Endothelial cell of umbilical vein (primary cell): ENCODE measurements at regions not wholly inside any gene's neighbourhood (a gene's known extent, or its start where the extent isn't known, plus 50 kb on each side); places are given as distances from the start of the nearest gene placed in this dataset.

Source experiments
- BruUV-seq: library from RNA; stranded (reverse); fragments of 400-500 nt; replicated peaks from 2 replicates; lab custom pipeline; 2021; lab: Mats Ljungman, UMichigan
- CTCF ChIA-PET: fragments of 300-600, 350-600 bp; sonication (Branson Sonifier 250); formaldehyde crosslinking; loops from one replicate; lab custom pipeline; 2021; ENCODE audit warnings: antibody characterized with exemption, inconsistent platforms; lab: Charles Lee
- POLR2A ChIA-PET: fragments of 300-600, 350-600 bp; sonication (Branson Sonifier 250); formaldehyde crosslinking; loops from one replicate; lab custom pipeline; 2021; ENCODE audit warnings: antibody characterized with exemption, inconsistent platforms; lab: Charles Lee
- DNase-seq: peaks from one replicate; pipeline ENCODE4 v3.0.0-alpha.2; 2011; ENCODE audit warnings: low read depth, low spot score
- FAIRE-seq: peaks from 2 replicates; lab custom pipeline; 2011; peaks lifted over from hg19 to GRCh38; lab: Jason Lieb, UNC
- H2AFZ ChIP-seq: 2 replicates; pipeline ENCODE4 v1.6.0; 2012; ENCODE audit warnings: low read depth, low read length, control low read depth, inconsistent platforms
- H3K27ac ChIP-seq: 2 replicates; pipeline ENCODE4 v1.5.1; 2011; ENCODE audit warnings: low read depth, mild to moderate bottlenecking, control low read depth, low read length, moderate library complexity; ENCODE audit not compliant: insufficient read depth
- H3K27me3 ChIP-seq, 2 experiments: 2 replicates each; pipeline versions ENCODE4 v1.6.0 to v1.6.1; 2011; ENCODE audit warnings: low read length in 2 of 2, mixed read lengths in 1 of 2; ENCODE audit not compliant: control insufficient read depth in 2 of 2, insufficient read depth in 2 of 2
- H3K36me3 ChIP-seq, 2 experiments: 2 replicates in 1 of 2; 3 replicates in 1 of 2; pipeline ENCODE4 v1.5.1; 2011; ENCODE audit warnings: low read length in 2 of 2, mild to moderate bottlenecking in 1 of 2, moderate library complexity in 1 of 2; ENCODE audit not compliant: control insufficient read depth in 2 of 2, insufficient read depth in 2 of 2; ENCODE audit errors: extremely low read depth in 1 of 2
- H3K4me1 ChIP-seq: 3 replicates; pipeline ENCODE4 v1.5.1; 2011; ENCODE audit warnings: mild to moderate bottlenecking, low read length; ENCODE audit not compliant: control insufficient read depth, insufficient read depth; ENCODE audit errors: extremely low read depth
- H3K4me2 ChIP-seq: 2 replicates; pipeline ENCODE4 v1.6.1; 2011; ENCODE audit warnings: low read length, control low read depth, mixed read lengths; ENCODE audit not compliant: insufficient read depth
- H3K4me3 ChIP-seq, 3 experiments: fragments of 200-600 bp in 1 of 3; sonication (generic), shearing (Covaris generic) in 1 of 3; replicated peaks in 1 of 3; 2 replicates each; pipeline ENCODE4 v1.5.1; 2011 to 2016; ENCODE audit warnings: control low read depth in 3 of 3, low read length in 3 of 3, mild to moderate bottlenecking in 2 of 3, inconsistent platforms in 1 of 3, low read depth in 1 of 3, moderate library complexity in 1 of 3; ENCODE audit not compliant: insufficient read depth in 1 of 3
- H3K79me2 ChIP-seq: 2 replicates; pipeline ENCODE4 v1.6.0; 2012; ENCODE audit warnings: low read length, inconsistent platforms; ENCODE audit not compliant: control insufficient read depth, insufficient read depth
- H3K9ac ChIP-seq: replicated peaks from 2 replicates; pipeline ENCODE3; 2011; ENCODE audit warnings: low read length, control low read depth; ENCODE audit not compliant: insufficient read depth; ENCODE audit errors: extremely low read depth
- H3K9me1 ChIP-seq: replicated peaks from 3 replicates; pipeline ENCODE4 v1.6.0; 2011; ENCODE audit warnings: mild to moderate bottlenecking, low read length; ENCODE audit not compliant: control insufficient read depth, insufficient read depth; ENCODE audit errors: extremely low read depth
- H3K9me3 ChIP-seq: replicated peaks from 2 replicates; pipeline ENCODE4 v1.5.1; 2012; ENCODE audit warnings: low read length, inconsistent platforms; ENCODE audit not compliant: control insufficient read depth, insufficient read depth
- H4K20me1 ChIP-seq: replicated peaks from 2 replicates; pipeline ENCODE3; 2011; ENCODE audit warnings: mild to moderate bottlenecking, low read length; ENCODE audit not compliant: control insufficient read depth, insufficient read depth; ENCODE audit errors: extremely low read depth
- CTCF ChIP-seq, 2 donors: IDR thresholded peaks; 1 replicate in 1 of 2; 2 replicates in 1 of 2; pipeline ENCODE4 v1.5.1; 2011; ENCODE audit warnings: low read length in 2 of 2, mild to moderate bottlenecking in 2 of 2, moderate library complexity in 2 of 2, control low read depth in 1 of 2, inconsistent platforms in 1 of 2, low read depth in 1 of 2; ENCODE audit not compliant: insufficient read depth in 1 of 2; ENCODE audit errors: extremely low read depth in 1 of 2
- EZH2 ChIP-seq: IDR thresholded peaks from 2 replicates; pipeline ENCODE4 v1.6.1; 2012; ENCODE audit warnings: borderline replicate concordance, low read depth, mild to moderate bottlenecking, moderate library complexity, low read length, inconsistent platforms; ENCODE audit not compliant: severe bottlenecking
- FOS ChIP-seq: IDR thresholded peaks from 2 replicates; pipeline ENCODE4 v1.6.1; 2011; ENCODE audit warnings: mild to moderate bottlenecking, low read length, moderate library complexity, borderline replicate concordance; ENCODE audit not compliant: insufficient read depth
- GATA2 ChIP-seq: IDR thresholded peaks from 2 replicates; pipeline ENCODE4 v1.7.0; 2011; ENCODE audit warnings: low read depth, mild to moderate bottlenecking, moderate library complexity, mixed read lengths, low read length; ENCODE audit not compliant: insufficient read length, insufficient read depth
- JUN ChIP-seq: IDR thresholded peaks from 2 replicates; pipeline ENCODE4 v1.6.1; 2011; ENCODE audit warnings: borderline replicate concordance, low read depth; ENCODE audit not compliant: insufficient read length, insufficient read depth
- MAX ChIP-seq: IDR thresholded peaks from 2 replicates; pipeline ENCODE4 v1.6.1; 2011; ENCODE audit not compliant: insufficient read depth, insufficient read length
- MYC ChIP-seq: IDR thresholded peaks from one replicate; pipeline ENCODE4 v1.6.1; 2011; ENCODE audit warnings: mild to moderate bottlenecking, low read depth, low read length
- POLR2A ChIP-seq: IDR thresholded peaks from 2 replicates; pipeline ENCODE4 v1.6.1; 2012; ENCODE audit warnings: low read depth, mild to moderate bottlenecking, control low read depth, low read length
- POLR2AphosphoS5 ChIP-seq: IDR thresholded peaks from 2 replicates; pipeline ENCODE4 v1.6.1; 2012; ENCODE audit warnings: low read depth, mild to moderate bottlenecking, control low read depth, low read length, moderate library complexity; ENCODE audit not compliant: insufficient read depth
- dilution Hi-C: fragments of 300-500 bp; cut with MboI; formaldehyde crosslinking; loops from one replicate; pipeline ENCODE4 v1.15.0; 2019; ENCODE audit warnings: low sequenced_read_pairs; ENCODE audit not compliant: extremely low pct_ligation_motif_present
- intact Hi-C: fragments of 100-400 bp; cut with micrococcal nuclease; formaldehyde crosslinking; loops from one replicate; pipeline ENCODE4 v1.10.0; 2022

- Histone ChIP-seq H3K9ac (no peak overlapping the region), H3K4me2 (no peak overlapping the region), H3K79me2 (no peaks in the 10 kb centered on the region), H3K4me3 (no peak overlapping the region), H3K36me3 (no peaks in the 10 kb centered on the region), H2AFZ (no peak overlapping the region), H4K20me1 (no peaks in the 10 kb centered on the region), H3K27me3 (no peaks in the 10 kb centered on the region), H3K4me1 (peaks cover 15% of the 10 kb centered on the region), H3K27ac (no peak overlapping the region), H3K9me1 (no peaks in the 10 kb centered on the region), H3K9me3 (no peaks in the 10 kb centered on the region)
- no peak for DNase-seq
- BruUV-seq, result no TSS peak
- no peak for FAIRE-seq
- dilution Hi-C loops (no loop called here), intact Hi-C loops (no loop called here)
- CTCF ChIA-PET, result no interaction called here
- POLR2A ChIA-PET, result no interaction called here
- TF ChIP-seq JUN (no peak), MYC (no peak), FOS (no peak), GATA2 (no peak), POLR2AphosphoS5 (no peak), EZH2 (no peak), POLR2A (no peak), CTCF (IDR thresholded peaks at IDR 0.05; ENCODE audit: extremely low read depth in 1 of 2, insufficient read depth in 1 of 2, low read depth in 1 of 2, low read length in 2 of 2) (no peak), MAX (no peak)
These were observed 461.2 kb downstream of the INHBA start for GRCh38 chr7:41241641-41242040.
